OCI-LY1 (cell line): ENCODE measurements at regions not wholly inside any gene's neighbourhood (a gene's known extent, or its start where the extent isn't known, plus 50 kb on each side); places are given as distances from the start of the nearest gene placed in this dataset.

Source experiments
- CTCF ChIP-seq: fragments of 200-600 bp; sonication (generic), shearing (Covaris generic); IDR thresholded peaks from 2 replicates; pipeline ENCODE4 v1.5.1; 2017; ENCODE audit warnings: mild to moderate bottlenecking, antibody characterized with exemption, low read length, moderate library complexity, mixed read lengths
- EZH2 ChIP-seq: fragments of 200-600 bp; sonication (generic), shearing (Covaris generic); IDR thresholded peaks from 2 replicates; pipeline ENCODE4 v1.8.0; 2017; ENCODE audit warnings: borderline replicate concordance, mixed run types, mild to moderate bottlenecking, antibody characterized with exemption, low read length, moderate library complexity, mixed read lengths

DNA sequence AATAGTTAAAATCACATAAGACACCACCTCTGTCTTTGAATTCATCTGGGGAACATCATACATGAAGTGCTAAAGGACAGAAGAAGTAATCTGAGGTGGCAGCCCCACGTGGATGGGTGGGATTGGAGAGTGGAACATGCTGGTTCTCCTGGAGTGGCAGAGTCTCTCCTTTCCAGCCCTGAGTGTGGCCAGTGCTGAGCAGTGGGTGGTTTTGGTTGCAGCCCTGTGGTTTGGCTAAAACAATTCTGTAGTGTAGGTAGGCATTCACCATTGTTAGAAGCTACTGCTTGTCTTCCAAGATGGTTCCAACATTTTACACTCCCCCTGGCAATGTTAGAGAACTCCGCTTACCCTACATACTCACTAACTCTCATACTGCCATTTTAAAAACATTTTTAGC is 396.4 kb upstream of the MEX3C start:
- TF ChIP-seq CTCF (no peak), EZH2 (no peak)
